ENCODE measurements at regions not wholly inside any gene's neighbourhood (a gene's known extent, or its start where the extent isn't known, plus 50 kb on each side); places are given as distances from the start of the nearest gene placed in this dataset.

DNA sequence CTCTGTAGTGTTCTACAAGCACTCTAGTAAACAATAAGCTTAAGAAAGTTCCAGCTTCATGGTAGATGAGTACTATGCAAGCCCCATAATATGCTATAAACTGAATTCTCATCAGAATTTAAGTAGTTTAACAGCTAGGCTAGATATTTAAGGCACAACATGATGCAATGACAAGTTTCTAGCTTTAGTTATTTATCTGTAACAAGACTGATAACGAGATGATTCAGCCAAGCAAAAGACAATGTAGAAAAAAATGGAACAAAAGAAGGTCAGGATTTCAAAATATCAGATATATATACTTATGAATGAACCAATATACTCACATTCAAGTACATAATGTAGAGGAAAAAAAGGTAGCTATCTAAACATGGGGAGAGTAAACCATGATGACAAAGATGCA is 61.0 kb upstream of the RERGL start:
- Histone ChIP-seq H3K9me3 (ENCODE audit: control insufficient read depth, low read depth, low read length) (no peaks in the 10 kb centered on the region), H3T11ph (ENCODE audit: low read length) (no peak overlapping the region), H3K79me2 (ENCODE audit: insufficient read depth, low read length) (no peaks in the 10 kb centered on the region), H3K4me2 (ENCODE audit: insufficient read depth, insufficient read length, low read length) (no peak overlapping the region), H2BK12ac (ENCODE audit: insufficient read length, low read depth, low read length) (no peak overlapping the region), H3K23me2 (ENCODE audit: insufficient read length, low read depth, low read length, poor library complexity, severe bottlenecking) (no peaks in the 10 kb centered on the region), H2BK20ac (ENCODE audit: low read depth, low read length, poor library complexity, severe bottlenecking) (no peak overlapping the region), H3K4ac (ENCODE audit: low read depth, low read length) (no peak overlapping the region), H3K14ac (ENCODE audit: insufficient read depth, low read length) (no peak overlapping the region), H2AFZ (ENCODE audit: low read length) (no peak overlapping the region), H3K27ac (ENCODE audit: insufficient read length, low read depth, low read length) (no peak overlapping the region), H4K91ac (ENCODE audit: insufficient read length, low read depth, low read length) (no peak overlapping the region), H4K20me1 (ENCODE audit: control insufficient read depth, insufficient read depth, insufficient read length) (no peaks in the 10 kb centered on the region), H3K4me1 (ENCODE audit: insufficient read depth, low read length) (no peaks in the 10 kb centered on the region), H3K27me3 (ENCODE audit: insufficient read depth, low read length) (no peaks in the 10 kb centered on the region), H3K79me1 (ENCODE audit: insufficient read depth, low read depth, low read length, poor library complexity, severe bottlenecking) (no peaks in the 10 kb centered on the region), H2BK15ac (ENCODE audit: low read depth, low read length) (no peak overlapping the region), H2BK120ac (ENCODE audit: low read depth, low read length, poor library complexity, severe bottlenecking) (no peak overlapping the region), H3K9ac (ENCODE audit: extremely low read depth, insufficient read length, low read length) (no peak overlapping the region), H4K5ac (ENCODE audit: insufficient read length, low read depth, low read length) (no peak overlapping the region), H3K56ac (ENCODE audit: insufficient read length, low read depth, low read length) (no peak overlapping the region), H3K18ac (ENCODE audit: insufficient read length, low read depth, low read length) (no peak overlapping the region), H3K23ac (ENCODE audit: insufficient read length, low read depth, low read length) (no peak overlapping the region), H2BK5ac (ENCODE audit: insufficient read length, low read length) (no peak overlapping the region), H2AK5ac (ENCODE audit: insufficient read length, low read length) (no peak overlapping the region), H4K8ac (replicated peaks; ENCODE audit: insufficient read length, low read depth, low read length) (no peak overlapping the region)
- Mint-ChIP-seq H3K4me3 (no peak overlapping the region), H3K4me1 (peaks cover 19 to 26% of the 10 kb centered on the region in 2 experiments), H3K36me3 (ENCODE audit: insufficient read depth in 1 of 3, low read depth in 3 of 3) (peaks cover 6 to 16% (median 13%) of the 10 kb centered on the region in 3 experiments), H3K27ac (no peak overlapping the region), H3K27me3 (ENCODE audit: low read depth) (no peaks in the 10 kb centered on the region), H3K9me3 (peaks cover 15% of the 10 kb centered on the region in 2 experiments)
- no peak for DNase-seq
- no peak for TF ChIP-seq CTCF (conservative IDR thresholded peaks at IDR 0.05)
- WGBS (ENCODE audit: extremely low coverage, insufficient read length, low lambda C conversion rate), result no CpG with 5 or more reads among the region's 1 CpG

All from H9 (cell line).